GM13977 (cell line): ENCODE measurements at regions not wholly inside any gene's neighbourhood (a gene's known extent, or its start where the extent isn't known, plus 50 kb on each side); places are given as distances from the start of the nearest gene placed in this dataset.

Experiments used
- DNase-seq: peaks from one replicate; pipeline ENCODE4 v3.0.0; 2012; ENCODE audit warnings: low spot score
- in situ Hi-C: fragments of 300-500 bp; cut with MboI; formaldehyde crosslinking; loops from one replicate; pipeline ENCODE4 v1.12.0; 2022; ENCODE audit warnings: low sequenced_read_pairs, low pct_unique_long_range_greater_than_20kb, mixed read lengths, inconsistent platforms; ENCODE audit not compliant: unreplicated experiment
- TF ChIP-seq, protein P1 (sequence below): IDR thresholded peaks from 2 replicates; pipeline ENCODE4 v1.5.1; 2012; ENCODE audit warnings: mild to moderate bottlenecking, control low read depth; ENCODE audit not compliant: insufficient read depth; ENCODE audit errors: extremely low read depth, missing control alignments

- no peak for DNase-seq
- TF ChIP-seq, protein P1, sequence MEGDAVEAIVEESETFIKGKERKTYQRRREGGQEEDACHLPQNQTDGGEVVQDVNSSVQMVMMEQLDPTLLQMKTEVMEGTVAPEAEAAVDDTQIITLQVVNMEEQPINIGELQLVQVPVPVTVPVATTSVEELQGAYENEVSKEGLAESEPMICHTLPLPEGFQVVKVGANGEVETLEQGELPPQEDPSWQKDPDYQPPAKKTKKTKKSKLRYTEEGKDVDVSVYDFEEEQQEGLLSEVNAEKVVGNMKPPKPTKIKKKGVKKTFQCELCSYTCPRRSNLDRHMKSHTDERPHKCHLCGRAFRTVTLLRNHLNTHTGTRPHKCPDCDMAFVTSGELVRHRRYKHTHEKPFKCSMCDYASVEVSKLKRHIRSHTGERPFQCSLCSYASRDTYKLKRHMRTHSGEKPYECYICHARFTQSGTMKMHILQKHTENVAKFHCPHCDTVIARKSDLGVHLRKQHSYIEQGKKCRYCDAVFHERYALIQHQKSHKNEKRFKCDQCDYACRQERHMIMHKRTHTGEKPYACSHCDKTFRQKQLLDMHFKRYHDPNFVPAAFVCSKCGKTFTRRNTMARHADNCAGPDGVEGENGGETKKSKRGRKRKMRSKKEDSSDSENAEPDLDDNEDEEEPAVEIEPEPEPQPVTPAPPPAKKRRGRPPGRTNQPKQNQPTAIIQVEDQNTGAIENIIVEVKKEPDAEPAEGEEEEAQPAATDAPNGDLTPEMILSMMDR: no peak
- in situ Hi-C loops: no loop called here
These were observed 85.0 kb downstream of the INHBB start for GRCh38 chr2:120430957-120431356.

DNA sequence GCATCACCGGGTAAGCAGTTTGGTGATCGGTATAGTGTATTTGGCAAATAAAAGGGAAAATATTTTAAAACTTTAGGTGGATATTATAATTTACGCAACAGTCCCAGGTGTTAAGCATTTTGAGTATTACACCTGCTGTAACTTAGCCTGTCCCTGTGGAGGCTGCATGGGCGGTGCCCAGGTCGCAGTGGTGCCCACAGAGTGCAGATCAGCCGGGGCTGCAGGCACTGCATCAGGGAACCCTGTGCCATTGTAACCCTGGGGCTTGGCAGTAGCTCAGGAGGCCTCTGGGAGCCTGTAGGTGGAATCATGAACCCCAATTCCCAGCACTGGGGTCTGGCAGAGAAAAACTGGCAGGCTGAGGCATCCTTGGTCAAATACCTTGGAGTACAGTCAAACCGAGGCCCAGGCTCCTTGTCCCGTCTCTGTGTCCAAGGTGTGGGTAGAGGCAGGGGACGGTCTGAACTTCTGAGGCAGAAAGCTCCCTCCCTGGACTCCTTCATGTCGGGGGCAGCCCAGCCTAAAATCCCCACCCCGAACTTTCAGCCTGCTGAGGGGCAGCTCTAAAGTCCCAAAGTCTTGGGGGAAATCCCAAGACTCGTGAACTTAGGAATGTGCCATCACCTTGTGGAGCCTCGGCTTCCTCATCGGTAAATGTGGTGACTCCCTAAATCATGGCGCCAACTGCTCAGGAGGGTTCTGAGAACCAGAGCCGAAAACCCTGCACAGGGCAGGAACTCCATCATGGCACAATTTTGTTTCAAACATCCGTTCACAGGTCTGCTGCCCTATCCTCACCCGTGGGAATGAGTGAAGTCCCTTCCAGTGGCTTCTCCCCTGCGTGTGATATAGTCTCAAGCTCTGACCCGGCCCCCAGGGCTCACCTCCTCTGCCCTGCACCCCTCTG is 85.7 kb downstream of the INHBB start:
- TF ChIP-seq, protein P1: no peak
- in situ Hi-C loops: no loop called here
- DNase-seq: no peak

DNA sequence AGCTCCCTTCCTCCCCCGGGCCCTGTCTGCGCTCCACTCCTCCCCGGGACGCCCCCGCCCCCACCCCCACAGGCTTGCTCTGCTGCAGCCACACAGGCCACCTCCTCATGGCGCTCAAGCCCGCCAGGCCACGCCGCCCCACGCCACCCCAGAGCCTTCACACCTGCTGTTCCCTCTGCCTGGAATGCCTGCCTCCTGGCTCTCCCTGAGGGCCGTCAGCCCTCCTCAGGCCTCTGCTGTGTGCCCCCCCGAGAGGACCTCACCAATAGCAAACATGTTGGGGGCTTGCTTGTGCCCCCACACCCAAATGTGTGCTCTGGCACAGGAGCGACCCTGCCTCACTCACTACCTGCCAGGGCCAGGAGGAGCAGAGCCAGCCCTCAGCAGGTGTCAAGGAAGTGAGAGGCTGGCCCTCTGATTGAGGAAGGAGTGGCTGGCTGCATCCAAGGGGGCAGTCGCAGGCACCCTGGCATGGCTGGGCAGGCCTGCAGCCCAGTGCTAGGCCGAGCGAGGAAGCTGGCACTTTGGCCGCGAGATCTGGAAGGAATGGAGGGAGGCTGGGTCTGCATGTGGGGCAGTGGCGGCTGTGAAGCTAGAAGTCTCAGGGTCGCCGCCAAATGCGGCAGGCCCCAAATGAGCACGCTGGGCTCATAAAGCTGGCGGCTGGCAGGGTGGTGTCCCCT is 86.5 kb downstream of the INHBB start:
- no peak for DNase-seq
- in situ Hi-C loops: no loop called here
- TF ChIP-seq, protein P1: no peak

DNA sequence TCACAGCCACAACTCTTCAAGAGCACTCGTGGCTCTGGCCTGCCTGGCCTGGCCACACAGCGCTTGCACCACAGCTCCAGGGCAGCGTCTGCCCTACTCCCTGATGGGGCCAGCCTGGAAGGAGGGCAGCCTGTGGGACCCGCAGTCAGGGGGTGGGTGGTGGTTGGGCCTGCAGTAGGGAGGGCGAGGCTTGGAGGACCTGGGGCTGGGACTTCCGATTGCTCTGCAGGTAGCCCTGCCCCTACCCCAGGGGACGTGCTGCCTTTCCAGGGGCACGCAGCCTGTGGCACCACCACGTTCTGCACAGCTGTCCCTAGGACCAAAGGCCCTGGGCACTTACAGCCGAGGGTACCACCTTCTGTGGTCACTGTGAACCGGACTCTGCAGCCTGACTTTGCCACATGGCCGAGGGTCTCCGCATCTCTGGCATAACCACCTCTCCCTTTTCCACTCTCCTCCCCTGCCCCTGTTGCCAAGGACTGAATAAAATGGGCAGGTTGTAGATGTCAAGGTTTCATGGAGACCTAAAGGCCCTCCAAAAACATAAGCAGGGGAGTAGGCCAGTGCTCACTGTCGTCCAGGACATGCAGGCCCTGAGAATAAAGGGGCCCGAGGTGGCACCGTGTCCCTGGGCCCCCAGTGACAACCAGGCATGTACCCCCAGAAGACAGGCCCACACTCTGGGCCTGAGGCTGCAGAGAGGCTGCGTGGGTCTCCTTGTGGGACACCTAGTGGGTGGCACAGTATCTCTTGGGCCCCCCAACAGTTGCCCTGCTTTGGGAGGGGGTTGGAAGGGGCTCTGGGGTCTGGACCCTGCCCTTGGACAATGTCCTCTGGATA is 87.3 kb downstream of the INHBB start:
- TF ChIP-seq, protein P1: no peak
- in situ Hi-C loops: no loop called here
- DNase-seq: no peak

- in situ Hi-C loops: no loop called here
- TF ChIP-seq, protein P1: no peak
- DNase-seq: no peak
These were observed 87.9 kb downstream of the INHBB start for GRCh38 chr2:120433816-120434290.
